Mesenteric fat pad (tissue), 1 donor: ENCODE measurements at regions not wholly inside any gene's neighbourhood (a gene's known extent, or its start where the extent isn't known, plus 50 kb on each side); places are given as distances from the start of the nearest gene placed in this dataset.

ENCODE experiments used
- DNase-seq: peaks from one replicate; pipeline ENCODE4 v3.0.0-alpha.2; 2020; ENCODE audit warnings: low spot score
- donor health status: DM: yes; HTN: yes; CAD: no.

DNA sequence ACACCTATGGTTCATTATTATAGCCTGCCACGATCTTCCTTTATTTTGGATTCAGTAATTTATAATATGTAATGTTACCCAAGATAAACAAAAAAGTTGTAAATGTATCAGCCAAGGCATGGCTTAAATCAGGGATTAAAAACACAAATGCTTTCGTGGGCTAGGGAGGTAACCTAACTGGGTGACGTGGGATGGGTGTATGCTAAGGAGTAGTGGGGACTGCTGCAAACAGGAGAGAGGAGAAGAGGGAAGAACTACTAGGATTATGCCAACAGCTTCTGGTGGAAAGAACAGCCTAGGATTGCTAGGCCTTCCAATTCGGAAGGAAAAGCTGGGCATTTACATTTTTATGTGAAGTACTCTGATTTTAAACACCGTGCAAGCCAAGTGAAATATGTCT is 244.8 kb upstream of the POU3F2 start:
- no peak for DNase-seq

DNA sequence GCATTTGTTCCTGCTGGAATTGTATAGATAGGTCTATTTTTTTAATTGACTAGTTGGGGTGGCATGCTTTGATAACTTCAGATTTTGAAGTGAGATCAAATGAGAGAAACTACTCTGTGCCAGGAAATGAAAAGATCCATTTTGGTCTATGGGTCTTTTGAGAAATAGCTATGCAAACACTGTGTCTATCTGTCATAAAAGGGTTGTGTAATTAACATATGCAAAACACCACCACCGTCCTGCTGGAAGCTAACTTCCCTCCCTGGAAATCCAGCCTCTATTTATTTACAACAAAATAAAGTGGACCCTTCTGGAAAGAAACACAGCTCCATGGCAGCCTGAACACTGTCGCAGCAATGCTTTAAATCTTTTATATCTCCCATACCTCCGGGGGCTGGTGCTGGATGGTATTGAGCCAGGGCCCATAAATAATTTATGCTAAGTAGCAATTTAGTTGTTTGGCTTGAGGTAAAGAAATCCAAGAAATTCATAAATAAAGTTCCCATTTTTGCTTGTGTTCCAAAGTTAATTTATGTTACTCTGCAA is 244.2 kb upstream of the POU3F2 start:
- no peak for DNase-seq

- DNase-seq, result no peak
These were observed 243.4 kb upstream of the POU3F2 start for GRCh38 chr6:98590997-98591396.

- no peak for DNase-seq
These were observed 240.7 kb upstream of the POU3F2 start for GRCh38 chr6:98593676-98594075.

DNA sequence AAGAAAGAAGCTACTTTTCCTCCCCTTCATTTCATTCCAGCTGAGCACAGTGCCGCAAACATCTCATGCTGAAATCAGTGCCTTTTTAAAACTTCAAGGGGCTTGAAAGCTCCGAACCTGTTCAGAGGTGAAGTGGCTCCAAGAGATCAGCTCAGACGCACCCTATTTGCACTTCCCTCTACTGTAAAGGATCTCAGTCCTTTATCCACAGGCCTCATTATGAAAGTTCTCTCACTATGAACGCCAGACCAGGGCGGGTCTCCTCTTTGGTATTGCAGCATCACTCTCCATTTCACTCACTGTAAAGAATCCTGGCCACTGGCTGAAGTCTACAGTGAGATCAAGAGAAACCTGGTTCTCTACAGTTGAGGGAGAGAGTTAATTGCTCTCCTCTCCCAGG is 232.7 kb upstream of the POU3F2 start:
- DNase-seq, result no peak

DNA sequence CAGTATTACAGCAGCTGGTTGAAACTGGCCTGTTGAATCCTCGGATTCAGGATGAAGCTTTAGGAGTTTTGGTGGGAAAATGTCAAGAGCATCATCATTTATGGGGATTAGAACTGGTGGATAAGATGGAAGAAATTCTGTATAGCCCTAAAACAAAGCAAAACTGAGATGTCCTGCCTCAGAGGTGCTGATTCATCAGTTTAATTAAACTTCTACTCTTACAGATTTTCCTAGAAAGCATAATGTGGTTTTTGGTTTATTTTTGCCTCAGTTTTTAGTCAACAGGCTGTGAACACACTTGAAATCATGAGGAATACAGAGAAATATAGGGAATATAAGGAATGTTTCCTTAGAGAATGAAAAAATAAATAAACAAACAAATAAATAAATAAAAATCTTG is 228.7 kb upstream of the POU3F2 start:
- DNase-seq, result no peak

- DNase-seq, result no peak
These were observed 207.1 kb upstream of the POU3F2 start for GRCh38 chr6:98627129-98627775.

DNA sequence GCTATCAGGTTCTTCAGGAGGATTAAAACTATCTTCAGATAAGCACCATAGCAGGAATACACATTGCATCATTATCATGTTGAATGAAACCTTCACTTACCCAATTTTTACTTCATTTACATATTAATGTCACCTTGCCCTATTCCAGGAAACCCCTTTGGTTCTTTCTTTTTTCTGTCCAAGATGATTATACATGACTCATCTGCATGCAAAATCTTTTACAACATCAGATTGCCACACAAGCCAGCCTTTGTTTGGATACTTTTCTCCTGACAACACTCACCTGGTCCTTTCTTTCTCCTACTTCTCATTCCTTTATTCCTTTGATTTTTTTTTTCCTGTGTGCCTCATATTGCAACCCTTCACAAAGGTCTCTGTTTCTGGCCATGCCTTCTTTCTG is 200.5 kb upstream of the POU3F2 start:
- DNase-seq, result no peak

- DNase-seq, result no peak
These were observed 199.8 kb upstream of the POU3F2 start for GRCh38 chr6:98634569-98634968.

- DNase-seq, result no peak
These were observed 199.2 kb upstream of the POU3F2 start for GRCh38 chr6:98635191-98635590.

DNA sequence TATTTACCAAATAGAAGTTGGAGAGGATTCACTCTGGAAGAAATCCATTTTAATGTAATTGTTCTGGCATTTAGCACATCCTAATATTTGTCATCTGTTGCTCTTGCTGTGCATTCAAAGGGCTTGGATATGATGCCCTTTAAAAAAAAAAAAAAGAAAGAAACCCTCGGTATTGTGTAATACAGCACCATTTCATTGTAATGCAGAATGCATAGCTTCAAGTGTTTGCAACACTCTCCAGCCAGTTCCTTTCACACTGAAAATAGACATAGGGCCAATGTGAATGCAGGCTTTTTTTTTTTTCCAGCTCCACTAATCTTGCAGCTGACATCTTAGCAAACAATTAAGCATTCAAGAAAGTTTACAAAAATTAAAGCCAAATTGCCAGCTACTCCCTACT is 197.4 kb upstream of the POU3F2 start:
- DNase-seq, result no peak

DNA sequence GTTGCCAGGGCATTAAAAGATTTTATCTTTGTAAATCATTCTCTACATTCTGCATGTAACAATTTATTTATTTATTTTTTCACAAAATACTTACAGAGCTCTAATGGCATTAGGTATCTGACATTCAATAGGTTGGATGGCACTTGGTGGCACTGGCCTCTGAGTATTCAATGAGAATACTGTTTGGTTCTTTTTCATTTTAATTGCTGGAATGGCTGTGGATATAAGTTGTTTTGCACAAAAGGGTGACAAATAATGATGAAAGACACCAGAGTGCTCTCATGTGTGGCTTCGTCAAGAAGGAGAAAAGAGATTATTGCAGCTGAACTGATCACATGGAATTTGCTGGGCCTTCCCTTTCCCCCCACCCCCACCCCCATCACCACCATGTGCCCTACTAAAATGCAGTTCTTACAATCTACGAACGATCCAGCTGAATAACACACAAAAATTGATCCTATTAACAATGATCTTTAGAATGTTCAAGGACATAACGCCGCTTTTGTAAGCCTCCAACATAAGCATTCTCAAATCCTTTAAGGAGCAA is 195.2 kb upstream of the POU3F2 start:
- no peak for DNase-seq

DNA sequence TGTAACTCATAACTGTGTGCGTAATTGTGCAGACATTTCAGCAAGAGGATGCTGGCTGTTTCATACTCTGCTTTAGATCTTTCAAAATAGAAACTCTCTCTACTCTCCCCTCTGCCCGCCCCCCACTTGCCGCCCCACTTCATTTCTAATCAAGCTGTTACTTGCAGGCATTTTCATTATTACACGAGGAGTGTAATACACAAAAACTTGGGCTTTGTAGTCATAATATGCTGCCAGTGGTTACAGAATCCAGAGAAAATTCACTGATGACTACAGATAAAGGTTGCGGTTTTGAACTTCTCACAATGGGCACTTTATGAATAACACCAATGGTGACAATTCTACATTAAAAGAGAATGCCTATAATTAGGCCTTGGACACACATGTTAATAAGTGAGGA is 194.0 kb upstream of the POU3F2 start:
- no peak for DNase-seq

DNA sequence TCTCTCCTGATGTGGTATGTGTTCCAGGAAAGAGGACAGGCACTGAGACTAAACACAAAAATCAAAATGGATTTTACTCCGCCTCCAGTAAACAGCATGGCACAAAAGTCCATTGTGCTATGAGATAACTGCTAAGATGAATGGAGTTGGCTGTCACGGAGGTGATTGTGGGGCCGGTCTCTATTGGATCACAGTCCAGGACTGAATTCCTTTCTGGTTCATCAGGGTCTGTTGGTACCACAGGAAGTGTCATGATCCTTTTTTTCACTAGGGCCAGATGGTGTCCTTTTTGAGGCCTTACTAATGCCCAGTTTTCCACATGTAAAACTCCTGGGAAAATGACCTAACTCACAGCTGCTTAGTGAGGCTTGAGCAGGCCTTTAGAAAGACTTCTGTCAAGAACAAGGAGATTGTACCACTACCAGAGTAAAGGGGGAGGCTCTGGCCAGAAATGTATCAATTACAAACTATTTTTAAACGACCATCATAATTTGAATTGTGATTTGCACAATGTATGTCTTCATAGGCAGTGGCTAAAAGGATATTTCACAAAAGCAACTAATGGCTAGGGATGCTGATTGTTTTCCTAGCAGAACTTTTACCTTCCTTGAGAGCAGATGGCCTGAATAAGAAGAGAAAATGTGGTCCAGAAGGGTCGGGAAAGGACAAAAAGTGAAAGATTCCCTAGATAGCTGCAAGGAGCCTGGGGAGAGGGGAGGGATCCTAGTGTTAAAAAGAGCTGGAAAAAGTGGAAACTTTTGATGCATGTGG is 192.2 kb upstream of the POU3F2 start:
- no peak for DNase-seq

DNA sequence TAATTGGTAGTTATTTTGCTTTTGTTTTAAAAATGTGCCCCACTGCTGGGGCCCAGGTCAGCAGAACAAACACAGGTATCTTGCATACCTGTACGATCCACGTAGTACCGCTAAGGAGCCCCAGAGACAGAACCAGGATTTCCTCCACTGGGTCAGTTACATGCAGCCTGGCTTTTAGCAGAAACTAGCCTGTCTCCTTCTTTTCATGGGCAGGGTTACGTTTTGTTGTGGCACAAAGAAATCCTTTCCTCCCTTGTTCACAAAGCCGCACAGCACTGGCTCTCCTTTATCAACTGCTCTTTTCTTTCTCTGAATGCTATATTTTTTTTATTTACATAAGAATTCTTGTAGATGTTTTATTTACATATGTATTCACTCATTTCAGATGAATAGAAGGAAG is 190.3 kb upstream of the POU3F2 start:
- no peak for DNase-seq

GRCh38 chr6:98648211-98648914 is 186.0 kb upstream of the POU3F2 start:
- no peak for DNase-seq

GRCh38 chr6:98650941-98651340 is 183.4 kb upstream of the POU3F2 start:
- DNase-seq, result no peak

DNA sequence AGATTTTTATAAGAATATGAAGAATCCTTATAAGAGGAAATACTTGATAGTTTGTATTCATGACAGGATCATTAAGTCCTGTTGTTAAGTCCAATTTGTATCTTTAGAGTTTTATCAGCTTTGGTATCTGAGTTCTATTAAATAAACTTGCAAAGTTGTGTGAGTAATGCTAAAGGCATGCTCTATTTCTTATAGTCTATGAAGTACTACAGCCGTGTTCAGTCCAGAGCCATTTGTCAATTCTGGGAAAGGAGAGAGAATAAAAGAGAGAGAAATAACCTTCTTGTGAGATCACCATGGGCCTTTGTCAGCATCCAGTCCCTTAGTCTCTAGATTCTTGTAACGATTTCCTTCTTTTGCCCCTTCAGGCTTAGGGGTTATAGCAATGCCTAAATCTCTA is 181.2 kb upstream of the POU3F2 start:
- DNase-seq, result no peak

GRCh38 chr6:98657764-98658163 is 176.6 kb upstream of the POU3F2 start:
- no peak for DNase-seq

DNA sequence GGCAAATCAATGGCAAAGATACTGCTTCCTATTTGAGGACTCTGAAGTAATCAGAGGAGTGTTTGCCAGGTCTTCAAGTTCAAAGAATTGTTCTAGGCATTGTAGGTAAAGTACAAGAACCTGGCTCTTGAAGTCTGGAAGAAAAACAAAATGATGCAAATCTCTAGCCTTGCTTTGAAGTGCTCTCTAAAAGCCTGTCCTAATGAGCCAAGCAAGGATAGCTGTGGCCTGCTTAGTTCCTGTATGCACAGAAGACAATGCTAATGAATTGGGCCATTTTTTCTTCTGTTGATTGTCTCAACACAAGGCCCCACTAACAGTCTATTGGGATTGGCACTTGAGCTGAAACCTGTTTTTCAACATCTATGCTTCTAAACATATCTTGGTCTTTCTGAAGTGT is 165.0 kb upstream of the POU3F2 start:
- DNase-seq, result no peak

- no peak for DNase-seq
These were observed 164.2 kb upstream of the POU3F2 start for GRCh38 chr6:98670045-98670746.
